Hepatocyte (in vitro differentiated cells): ENCODE measurements at regions not wholly inside any gene's neighbourhood (a gene's known extent, or its start where the extent isn't known, plus 50 kb on each side); places are given as distances from the start of the nearest gene placed in this dataset.

Source experiments
- DNase-seq: peaks from one replicate; pipeline ENCODE4 v3.0.0-alpha.2; 2016; ENCODE audit warnings: low spot score
- H2AFZ ChIP-seq: fragments of 200-600 bp; sonication (generic); 2 replicates; pipeline ENCODE4 v1.6.0; 2016; ENCODE audit warnings: antibody characterized with exemption, mild to moderate bottlenecking
- H3K27ac ChIP-seq: fragments of 200-600 bp; sonication (generic); 2 replicates; pipeline ENCODE4 v1.5.1; 2016; ENCODE audit warnings: mild to moderate bottlenecking
- H3K27me3 ChIP-seq: fragments of 200-600 bp; sonication (generic); 2 replicates; pipeline ENCODE4 v1.6.1; 2016
- H3K36me3 ChIP-seq: fragments of 200-600 bp; sonication (generic); replicated peaks from 2 replicates; pipeline ENCODE4 v1.5.1; 2016; ENCODE audit warnings: low read depth; ENCODE audit not compliant: insufficient read depth
- H3K4me1 ChIP-seq: fragments of 200-600 bp; sonication (generic); 2 replicates; pipeline ENCODE4 v1.5.1; 2016; ENCODE audit warnings: mild to moderate bottlenecking, moderate library complexity; ENCODE audit not compliant: insufficient read depth
- H3K4me2 ChIP-seq: fragments of 200-600 bp; sonication (generic); 2 replicates; pipeline ENCODE4 v1.6.0; 2016
- H3K4me3 ChIP-seq: fragments of 200-600 bp; sonication (generic); 2 replicates; pipeline ENCODE4 v1.5.1; 2016; ENCODE audit warnings: mild to moderate bottlenecking
- H3K79me2 ChIP-seq: fragments of 200-600 bp; sonication (generic); 2 replicates; pipeline ENCODE4 v1.6.0; 2017; ENCODE audit warnings: mild to moderate bottlenecking
- H3K9me2 ChIP-seq: fragments of 200-600 bp; sonication (generic); replicated peaks from 2 replicates; pipeline ENCODE4 v1.6.0; 2017; ENCODE audit warnings: mild to moderate bottlenecking; ENCODE audit not compliant: insufficient read depth
- H3K9me3 ChIP-seq: fragments of 200-600 bp; sonication (generic); 2 replicates; pipeline ENCODE4 v1.5.1; 2016; ENCODE audit warnings: low read depth, mild to moderate bottlenecking
- H4K20me1 ChIP-seq: fragments of 200-600 bp; sonication (generic); 2 replicates; pipeline ENCODE4 v1.6.0; 2016; ENCODE audit warnings: mild to moderate bottlenecking; ENCODE audit not compliant: insufficient read depth, poor library complexity, severe bottlenecking
- CTCF ChIP-seq: fragments of 200-600 bp; sonication (generic); IDR thresholded peaks from 2 replicates; pipeline ENCODE4 v1.5.1; 2016; ENCODE audit warnings: antibody characterized with exemption, mild to moderate bottlenecking; ENCODE audit not compliant: poor library complexity
- EZH2 ChIP-seq: fragments of 200-600 bp; sonication (generic); IDR thresholded peaks from 2 replicates; pipeline ENCODE4 v1.6.1; 2016; ENCODE audit warnings: antibody characterized with exemption, mild to moderate bottlenecking, borderline replicate concordance
- EZH2phosphoT487 ChIP-seq: fragments of 200-600 bp; sonication (generic); IDR thresholded peaks from one replicate; pipeline ENCODE4 v1.6.1; 2018; ENCODE audit warnings: antibody characterized with exemption, mild to moderate bottlenecking, low read depth, moderate library complexity; ENCODE audit not compliant: unreplicated experiment, severe bottlenecking
- WGBS: methylation state at CpG from one replicate; pipeline ENCODE4 v1.1.6; 2016; ENCODE audit warnings: low lambda C conversion rate; ENCODE audit errors: missing lambda C conversion rate; 5-methylcytosine and 5-hydroxymethylcytosine counted together

GRCh38 chr4:11182031-11182430 is 246.7 kb downstream of the HS3ST1 start:
- Histone ChIP-seq H3K9me2 (no peaks in the 10 kb centered on the region), H3K27ac (no peak overlapping the region), H2AFZ (no peak overlapping the region), H3K36me3 (no peaks in the 10 kb centered on the region), H3K4me2 (no peak overlapping the region), H4K20me1 (no peaks in the 10 kb centered on the region), H3K4me1 (no peaks in the 10 kb centered on the region), H3K79me2 (no peaks in the 10 kb centered on the region), H3K27me3 (no peaks in the 10 kb centered on the region), H3K9me3 (no peaks in the 10 kb centered on the region), H3K4me3 (no peak overlapping the region)
- no peak for DNase-seq
- no peak for TF ChIP-seq EZH2
- no peak for TF ChIP-seq EZH2phosphoT487
- TF ChIP-seq CTCF, result no peak

- Histone ChIP-seq H3K4me2 (no peak overlapping the region), H3K36me3 (no peaks in the 10 kb centered on the region), H3K27me3 (no peaks in the 10 kb centered on the region), H3K4me3 (no peak overlapping the region), H4K20me1 (no peaks in the 10 kb centered on the region), H3K9me3 (no peaks in the 10 kb centered on the region), H3K4me1 (no peaks in the 10 kb centered on the region), H3K9me2 (no peaks in the 10 kb centered on the region), H3K79me2 (no peaks in the 10 kb centered on the region), H2AFZ (no peak overlapping the region), H3K27ac (no peak overlapping the region)
- DNase-seq, result no peak
- 98% methylated on average over 2 of the region's 2 CpGs for WGBS
- TF ChIP-seq CTCF (no peak), EZH2 (no peak)
Observed at GRCh38 chr4:11179796-11180195, 248.9 kb downstream of the HS3ST1 start.

- no peaks in the 10 kb centered on the region for H3K79me2 ChIP-seq
- 91% methylated on average over 5 of the region's 5 CpGs for WGBS
- H3K9me3 ChIP-seq, result no peaks in the 10 kb centered on the region
- no peaks in the 10 kb centered on the region for H3K36me3 ChIP-seq
- no peaks in the 10 kb centered on the region for H4K20me1 ChIP-seq
- DNase-seq, result no peak
- no peak overlapping the region for H3K27ac ChIP-seq
- no peaks in the 10 kb centered on the region for H3K4me1 ChIP-seq
- H3K27me3 ChIP-seq, result no peaks in the 10 kb centered on the region
- no peak overlapping the region for H3K4me3 ChIP-seq
- TF ChIP-seq EZH2phosphoT487, result no peak
- TF ChIP-seq EZH2, result no peak
- no peak for TF ChIP-seq CTCF
- no peak overlapping the region for H2AFZ ChIP-seq
- no peak overlapping the region for H3K4me2 ChIP-seq
- no peaks in the 10 kb centered on the region for H3K9me2 ChIP-seq
Observed at GRCh38 chr4:11178433-11178832, 250.3 kb downstream of the HS3ST1 start.

- H3K9me3 ChIP-seq, result no peaks in the 10 kb centered on the region
- no peak for TF ChIP-seq EZH2phosphoT487
- no peak for TF ChIP-seq EZH2
- no peak for TF ChIP-seq CTCF
- no peak overlapping the region for H3K27ac ChIP-seq
- H3K4me2 ChIP-seq, result no peak overlapping the region
- H3K4me3 ChIP-seq, result no peak overlapping the region
- no peaks in the 10 kb centered on the region for H3K79me2 ChIP-seq
- no peak for DNase-seq
- H3K4me1 ChIP-seq, result no peaks in the 10 kb centered on the region
- no peaks in the 10 kb centered on the region for H4K20me1 ChIP-seq
- no peaks in the 10 kb centered on the region for H3K9me2 ChIP-seq
- no peak overlapping the region for H2AFZ ChIP-seq
- no peaks in the 10 kb centered on the region for H3K36me3 ChIP-seq
- no peaks in the 10 kb centered on the region for H3K27me3 ChIP-seq
Observed at GRCh38 chr4:11175374-11175773, 253.3 kb downstream of the HS3ST1 start.
